Ascending aorta (tissue), 2 donors: ENCODE measurements at regions not wholly inside any gene's neighbourhood (a gene's known extent, or its start where the extent isn't known, plus 50 kb on each side); places are given as distances from the start of the nearest gene placed in this dataset.
"Not testable (repeated sequence)": the region's sequence is repeated elsewhere in the genome, so short reads cannot be mapped to it uniquely, and the experiment has no call there.

Experiments
- DNase-seq, 2 donors: peaks; one replicate each; pipeline ENCODE4 v3.0.0-alpha.2; 2019; ENCODE audit warnings: low spot score in 2 of 2
- H3K27ac ChIP-seq, 2 donors: fragments of 200-600 bp; sonication (generic); one replicate each; pipeline ENCODE4 v1.5.1; 2016 to 2017; ENCODE audit warnings: mild to moderate bottlenecking in 1 of 2
- H3K27me3 ChIP-seq: fragments of 200-600 bp; sonication (generic); one replicate; pipeline ENCODE4 v1.5.1; 2017
- H3K36me3 ChIP-seq, 2 donors: fragments of 200-600 bp; sonication (generic); one replicate each; pipeline ENCODE4 v1.5.1; 2016
- H3K4me1 ChIP-seq, 2 donors: fragments of 200-600 bp; sonication (generic); one replicate each; pipeline ENCODE4 v1.5.1; 2016 to 2017; ENCODE audit warnings: mild to moderate bottlenecking in 1 of 2
- H3K4me3 ChIP-seq, 2 donors: fragments of 200-600 bp; sonication (generic); one replicate each; pipeline ENCODE4 v1.5.1; 2016 to 2017; ENCODE audit warnings: mild to moderate bottlenecking in 1 of 2
- H3K9me3 ChIP-seq, 2 donors: fragments of 200-600 bp; sonication (generic); one replicate each; pipeline ENCODE4 v1.5.1; 2016
- CTCF ChIP-seq, 3 experiments: fragments of 200-600 bp in 2 of 3; fragments of 450-650 bp in 1 of 3; sonication (generic) in 2 of 3; IDR thresholded peaks; one replicate each; pipeline ENCODE4 v1.5.1; 2016 to 2019; ENCODE audit warnings: antibody characterized with exemption in 3 of 3, mild to moderate bottlenecking in 1 of 3, moderate library complexity in 1 of 3
- intact Hi-C: fragments of 100-400 bp; cut with DNase I; formaldehyde crosslinking; loops from one replicate; pipeline ENCODE4 v1.15.1; 2023

GRCh38 chr6:4209196-4209595, 73.8 kb upstream of the ECI2 start:
- no peak for TF ChIP-seq CTCF (IDR thresholded peaks at IDR 0.05)
- intact Hi-C loops: no loop called here
- no peak for DNase-seq

GRCh38 chr6:4208158-4208557, 72.8 kb upstream of the ECI2 start:
- H3K36me3 ChIP-seq: no peaks in the 10 kb centered on the region
- H3K9me3 ChIP-seq: no peaks in the 10 kb centered on the region
- H3K27ac ChIP-seq: no peak overlapping the region
- no peak overlapping the region for H3K4me3 ChIP-seq
- no peak for DNase-seq
- TF ChIP-seq CTCF (IDR thresholded peaks at IDR 0.05): no peak
- H3K4me1 ChIP-seq: no peaks in the 10 kb centered on the region
- no peaks in the 10 kb centered on the region for H3K27me3 ChIP-seq
- intact Hi-C loops: no loop called here

More at GRCh38 chr6:4209196-4209595, 73.8 kb upstream of the ECI2 start:
- Histone ChIP-seq H3K27ac (no peak overlapping the region), H3K4me1 (no peaks in the 10 kb centered on the region), H3K4me3 (no peak overlapping the region), H3K36me3 (no peaks in the 10 kb centered on the region), H3K27me3 (no peaks in the 10 kb centered on the region), H3K9me3 (no peaks in the 10 kb centered on the region)

GRCh38 chr6:4203642-4204417, 68.5 kb upstream of the ECI2 start:
- H3K4me1 ChIP-seq, H3K36me3 ChIP-seq, H3K9me3 ChIP-seq, intact Hi-C loops, H3K27ac ChIP-seq, H3K27me3 ChIP-seq, DNase-seq, H3K4me3 ChIP-seq: not testable (repeated sequence)

- no peaks in the 10 kb centered on the region for H3K27me3 ChIP-seq
- no peaks in the 10 kb centered on the region for H3K9me3 ChIP-seq
- no peak for DNase-seq
- no peaks in the 10 kb centered on the region for H3K4me1 ChIP-seq
- no peaks in the 10 kb centered on the region for H3K36me3 ChIP-seq
- intact Hi-C loops: no loop called here
- no peak overlapping the region for H3K27ac ChIP-seq
- no peak for TF ChIP-seq CTCF (IDR thresholded peaks at IDR 0.05)
- H3K4me3 ChIP-seq: no peak overlapping the region
Observed at GRCh38 chr6:4192627-4193026, 57.3 kb upstream of the ECI2 start.

- Histone ChIP-seq H3K4me3 (no peak overlapping the region), H3K4me1 (no peaks in the 10 kb centered on the region), H3K9me3 (no peaks in the 10 kb centered on the region), H3K36me3 (no peaks in the 10 kb centered on the region), H3K27ac (no peak overlapping the region), H3K27me3 (no peaks in the 10 kb centered on the region)
- TF ChIP-seq CTCF (IDR thresholded peaks at IDR 0.05): no peak
- DNase-seq: no peak
- intact Hi-C loops: no loop called here
Observed at GRCh38 chr6:4192173-4192572, 56.8 kb upstream of the ECI2 start.

- intact Hi-C loops: no loop called here
- DNase-seq: no peak
- TF ChIP-seq CTCF (IDR thresholded peaks at IDR 0.05): no peak
- H3K9me3 ChIP-seq: no peaks in the 10 kb centered on the region
- no peak overlapping the region for H3K4me3 ChIP-seq
- H3K4me1 ChIP-seq: no peaks in the 10 kb centered on the region
- no peaks in the 10 kb centered on the region for H3K36me3 ChIP-seq
- H3K27me3 ChIP-seq: no peaks in the 10 kb centered on the region
- H3K27ac ChIP-seq: no peak overlapping the region
Observed at GRCh38 chr6:4191271-4191721, 55.9 kb upstream of the ECI2 start.
